ENCODE measurements at regions not wholly inside any gene's neighbourhood (a gene's known extent, or its start where the extent isn't known, plus 50 kb on each side); places are given as distances from the start of the nearest gene placed in this dataset.

- TF ChIP-seq CTCF (IDR thresholded peaks at IDR 0.05): no peak
- no peak for TF ChIP-seq EZH2 (IDR thresholded peaks at IDR 0.05; ENCODE audit: borderline replicate concordance, insufficient read depth, low read depth, low read length, poor library complexity, severe bottlenecking)
Observed at GRCh38 chr17:13787636-13788035, 185.9 kb upstream of the HS3ST3A1 start.

All from B cell (primary cell).